ENCODE measurements at regions not wholly inside any gene's neighbourhood (a gene's known extent, or its start where the extent isn't known, plus 50 kb on each side); places are given as distances from the start of the nearest gene placed in this dataset.

- no peak for ATAC-seq (ENCODE audit: low FRiP score)
- no peak for DNase-seq (ENCODE audit: low spot score)
- TF ChIP-seq, protein P1, sequence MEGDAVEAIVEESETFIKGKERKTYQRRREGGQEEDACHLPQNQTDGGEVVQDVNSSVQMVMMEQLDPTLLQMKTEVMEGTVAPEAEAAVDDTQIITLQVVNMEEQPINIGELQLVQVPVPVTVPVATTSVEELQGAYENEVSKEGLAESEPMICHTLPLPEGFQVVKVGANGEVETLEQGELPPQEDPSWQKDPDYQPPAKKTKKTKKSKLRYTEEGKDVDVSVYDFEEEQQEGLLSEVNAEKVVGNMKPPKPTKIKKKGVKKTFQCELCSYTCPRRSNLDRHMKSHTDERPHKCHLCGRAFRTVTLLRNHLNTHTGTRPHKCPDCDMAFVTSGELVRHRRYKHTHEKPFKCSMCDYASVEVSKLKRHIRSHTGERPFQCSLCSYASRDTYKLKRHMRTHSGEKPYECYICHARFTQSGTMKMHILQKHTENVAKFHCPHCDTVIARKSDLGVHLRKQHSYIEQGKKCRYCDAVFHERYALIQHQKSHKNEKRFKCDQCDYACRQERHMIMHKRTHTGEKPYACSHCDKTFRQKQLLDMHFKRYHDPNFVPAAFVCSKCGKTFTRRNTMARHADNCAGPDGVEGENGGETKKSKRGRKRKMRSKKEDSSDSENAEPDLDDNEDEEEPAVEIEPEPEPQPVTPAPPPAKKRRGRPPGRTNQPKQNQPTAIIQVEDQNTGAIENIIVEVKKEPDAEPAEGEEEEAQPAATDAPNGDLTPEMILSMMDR (IDR thresholded peaks at IDR 0.05): no peak
These were observed 288.3 kb upstream of the ZC3H12C start for GRCh38 chr11:109804911-109805310.

GRCh38 chr11:109806205-109806604 lies 287.0 kb upstream of the ZC3H12C start:
- DNase-seq (ENCODE audit: low spot score) (no peak), ATAC-seq (ENCODE audit: low FRiP score) (no peak)
- TF ChIP-seq, protein P1 (IDR thresholded peaks at IDR 0.05): no peak

DNA sequence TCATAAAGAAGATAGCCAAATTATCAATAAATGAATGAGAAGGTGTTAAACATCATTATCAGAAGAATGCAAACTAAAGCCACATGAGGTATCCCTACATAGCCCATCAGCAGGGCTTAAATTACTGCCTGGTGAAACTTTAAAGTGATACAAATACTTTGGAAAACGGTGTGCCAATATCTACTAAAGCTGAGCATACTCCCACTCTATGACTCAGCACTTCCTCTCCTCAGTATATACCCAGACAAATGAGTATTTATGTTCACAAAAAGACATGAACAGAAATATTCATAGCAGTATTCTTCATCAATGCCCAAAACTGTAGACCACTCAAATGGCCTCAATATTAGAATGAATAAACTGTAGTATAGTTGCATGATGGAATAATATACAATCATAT lies 284.6 kb upstream of the ZC3H12C start:
- ATAC-seq (ENCODE audit: low FRiP score) (no peak), DNase-seq (ENCODE audit: low spot score) (no peak)
- TF ChIP-seq, protein P1 (IDR thresholded peaks at IDR 0.05): no peak

GRCh38 chr11:109814824-109815223 lies 278.4 kb upstream of the ZC3H12C start:
- DNase-seq (ENCODE audit: low spot score) (no peak), ATAC-seq (ENCODE audit: low FRiP score) (no peak)
- TF ChIP-seq, protein P1 (IDR thresholded peaks at IDR 0.05): no peak

- TF ChIP-seq, protein P1 (IDR thresholded peaks at IDR 0.05): no peak
- DNase-seq (ENCODE audit: low spot score) (no peak), ATAC-seq (ENCODE audit: low FRiP score) (no peak)
These were observed 277.6 kb upstream of the ZC3H12C start for GRCh38 chr11:109815500-109816150.

GRCh38 chr11:109818290-109818689 lies 274.9 kb upstream of the ZC3H12C start:
- TF ChIP-seq, protein P1 (IDR thresholded peaks at IDR 0.05): no peak
- ATAC-seq (ENCODE audit: low FRiP score) (no peak), DNase-seq (ENCODE audit: low spot score) (no peak)

GRCh38 chr11:109819410-109819809 lies 273.8 kb upstream of the ZC3H12C start:
- DNase-seq (ENCODE audit: low spot score) (no peak), ATAC-seq (ENCODE audit: low FRiP score) (no peak)
- TF ChIP-seq, protein P1 (IDR thresholded peaks at IDR 0.05): no peak

All from omental fat pad (tissue), 3 donors.